ENCODE measurements at regions not wholly inside any gene's neighbourhood (a gene's known extent, or its start where the extent isn't known, plus 50 kb on each side); places are given as distances from the start of the nearest gene placed in this dataset.
"Not testable (repeated sequence)": the region's sequence is repeated elsewhere in the genome, so short reads cannot be mapped to it uniquely, and the experiment has no call there.

DNA sequence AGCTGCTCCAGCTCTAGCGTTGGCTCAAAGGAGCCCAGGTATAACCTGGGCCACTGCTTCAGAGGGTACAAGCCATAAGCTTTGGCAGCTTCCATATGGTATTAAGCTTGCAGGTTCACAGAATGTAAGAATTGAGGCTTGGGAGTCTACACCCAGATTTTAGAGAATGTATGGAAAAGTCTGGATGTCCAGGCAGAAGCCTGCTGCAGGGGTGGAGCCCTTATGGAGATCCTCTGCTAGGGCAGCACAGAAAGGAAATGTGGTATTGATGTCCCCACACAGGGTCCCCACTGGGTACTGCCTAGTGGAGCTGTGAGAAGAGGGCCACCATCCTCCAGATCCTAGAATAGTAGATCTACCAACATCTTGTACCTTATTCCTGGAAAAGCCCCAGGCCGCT is 626.9 kb downstream of the MAT2B start:
- Histone ChIP-seq H3K36me3 (ENCODE audit: insufficient read depth, low read length) (no peaks in the 10 kb centered on the region), H3K4me1 (ENCODE audit: control insufficient read depth, insufficient read depth, low read length) (no peaks in the 10 kb centered on the region), H3K9me3 (replicated peaks; ENCODE audit: low read length) (peaks cover 5% of the 10 kb centered on the region), H3K27me3 (ENCODE audit: control insufficient read depth, insufficient read depth, low read length) (no peaks in the 10 kb centered on the region), H3K4me2 (ENCODE audit: low read length) (no peak overlapping the region), H3K9ac (ENCODE audit: low read depth, low read length) (no peak overlapping the region), H3K4me3 (ENCODE audit: low read length) (no peak overlapping the region)

DNA sequence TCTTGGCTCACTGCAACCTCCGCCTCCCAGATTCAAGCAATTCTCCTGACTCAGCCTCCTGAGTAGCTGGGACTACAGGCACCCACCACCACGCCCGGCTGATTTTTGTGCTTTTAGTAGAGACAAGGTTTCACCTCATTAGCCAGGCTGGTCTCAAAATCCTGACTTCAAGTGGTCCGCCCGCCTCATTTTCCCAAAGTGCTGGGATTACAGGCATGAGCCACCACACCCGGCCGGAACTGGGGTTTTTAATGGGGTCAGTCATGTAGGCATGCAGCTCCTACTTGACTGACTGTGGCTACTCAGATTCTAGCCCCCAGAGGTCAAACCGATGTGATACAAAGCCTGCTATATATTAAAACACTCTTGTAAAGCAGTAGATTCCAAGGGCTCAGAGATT is 631.7 kb downstream of the MAT2B start:
- Histone ChIP-seq H3K9me3 (replicated peaks; ENCODE audit: low read length) (no peaks in the 10 kb centered on the region), H3K4me2 (ENCODE audit: low read length) (no peak overlapping the region), H3K4me1 (ENCODE audit: control insufficient read depth, insufficient read depth, low read length) (no peaks in the 10 kb centered on the region), H3K9ac (ENCODE audit: low read depth, low read length) (no peak overlapping the region), H3K27me3 (ENCODE audit: control insufficient read depth, insufficient read depth, low read length) (no peaks in the 10 kb centered on the region), H3K36me3 (ENCODE audit: insufficient read depth, low read length) (no peaks in the 10 kb centered on the region), H3K4me3 (ENCODE audit: low read length) (no peak overlapping the region)

DNA sequence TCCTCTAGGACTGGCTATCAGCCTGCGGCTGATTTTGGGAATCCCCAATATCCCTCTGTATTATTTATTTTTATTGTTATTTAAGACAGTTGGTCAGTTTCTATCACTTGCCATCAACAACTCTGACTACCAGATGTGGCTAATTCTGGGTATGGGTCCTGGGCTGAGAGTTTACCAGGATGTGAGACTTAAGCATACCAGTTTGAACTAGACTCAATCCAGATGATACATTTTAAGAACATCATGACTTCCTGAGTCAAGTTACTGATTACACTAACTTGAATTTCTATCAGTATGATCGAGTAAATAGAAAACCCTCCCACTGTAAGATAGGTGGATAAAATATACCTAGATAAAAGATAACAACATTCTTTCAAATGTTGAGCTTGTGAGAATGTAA is 634.0 kb downstream of the MAT2B start:
- H3K4me2 ChIP-seq (ENCODE audit: low read length): no peak overlapping the region
- H3K9me3 ChIP-seq (replicated peaks; ENCODE audit: low read length): no peaks in the 10 kb centered on the region
- no peaks in the 10 kb centered on the region for H3K4me1 ChIP-seq (ENCODE audit: control insufficient read depth, insufficient read depth, low read length)
- H3K36me3 ChIP-seq (ENCODE audit: insufficient read depth, low read length): no peaks in the 10 kb centered on the region
- no peaks in the 10 kb centered on the region for H3K27me3 ChIP-seq (ENCODE audit: control insufficient read depth, insufficient read depth, low read length)
- H3K9ac ChIP-seq (ENCODE audit: low read depth, low read length): no peak overlapping the region
- H3K4me3 ChIP-seq (ENCODE audit: low read length): no peak overlapping the region

DNA sequence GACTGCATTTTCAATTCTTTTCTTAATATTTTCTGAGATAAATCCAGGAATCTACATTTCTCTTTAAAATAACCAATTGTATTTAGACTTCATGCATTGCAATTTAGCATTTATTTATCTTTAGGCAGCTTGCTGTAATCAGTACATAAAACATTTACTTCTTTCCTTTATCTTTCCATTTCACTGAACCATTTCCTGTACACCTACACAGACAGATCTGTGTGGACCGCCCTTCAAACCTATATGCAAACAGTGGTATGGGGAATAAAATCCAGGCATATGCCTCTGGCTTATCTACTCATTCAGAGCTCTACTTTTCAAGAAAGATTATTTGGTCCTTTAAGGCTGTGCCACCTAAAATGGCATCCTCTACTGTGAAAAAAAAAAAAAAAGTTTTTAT is 640.0 kb downstream of the MAT2B start:
- no peak overlapping the region for H3K4me3 ChIP-seq (ENCODE audit: low read length)
- no peaks in the 10 kb centered on the region for H3K9me3 ChIP-seq (replicated peaks; ENCODE audit: low read length)
- no peaks in the 10 kb centered on the region for H3K4me1 ChIP-seq (ENCODE audit: control insufficient read depth, insufficient read depth, low read length)
- no peaks in the 10 kb centered on the region for H3K27me3 ChIP-seq (ENCODE audit: control insufficient read depth, insufficient read depth, low read length)
- H3K4me2 ChIP-seq (ENCODE audit: low read length): no peak overlapping the region
- H3K36me3 ChIP-seq (ENCODE audit: insufficient read depth, low read length): no peaks in the 10 kb centered on the region
- H3K9ac ChIP-seq (ENCODE audit: low read depth, low read length): no peak overlapping the region

DNA sequence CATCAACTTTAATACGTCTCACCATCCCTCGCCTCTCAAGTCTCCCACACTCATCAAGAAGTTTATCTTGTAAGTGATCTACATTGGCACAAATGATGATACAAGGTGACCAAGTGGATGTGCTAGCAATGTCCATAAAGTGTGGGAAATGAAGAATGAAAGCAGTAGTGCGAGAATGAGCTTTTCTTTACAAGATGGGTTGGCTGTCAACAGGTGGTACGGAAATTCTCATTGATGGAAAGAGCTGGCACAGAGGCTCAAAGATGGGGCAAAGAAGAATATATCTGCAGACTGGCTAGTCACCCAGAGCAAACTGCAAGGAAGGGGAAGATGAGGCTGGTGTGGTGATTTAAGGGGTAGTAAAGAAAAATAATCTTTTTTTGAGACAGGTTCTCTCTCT is 640.8 kb downstream of the MAT2B start:
- Histone ChIP-seq H3K4me2 (ENCODE audit: low read length) (no peak overlapping the region), H3K36me3 (ENCODE audit: insufficient read depth, low read length) (no peaks in the 10 kb centered on the region), H3K9me3 (replicated peaks; ENCODE audit: low read length) (no peaks in the 10 kb centered on the region), H3K4me1 (ENCODE audit: control insufficient read depth, insufficient read depth, low read length) (no peaks in the 10 kb centered on the region), H3K4me3 (ENCODE audit: low read length) (no peak overlapping the region), H3K27me3 (ENCODE audit: control insufficient read depth, insufficient read depth, low read length) (no peaks in the 10 kb centered on the region), H3K9ac (ENCODE audit: low read depth, low read length) (no peak overlapping the region)

DNA sequence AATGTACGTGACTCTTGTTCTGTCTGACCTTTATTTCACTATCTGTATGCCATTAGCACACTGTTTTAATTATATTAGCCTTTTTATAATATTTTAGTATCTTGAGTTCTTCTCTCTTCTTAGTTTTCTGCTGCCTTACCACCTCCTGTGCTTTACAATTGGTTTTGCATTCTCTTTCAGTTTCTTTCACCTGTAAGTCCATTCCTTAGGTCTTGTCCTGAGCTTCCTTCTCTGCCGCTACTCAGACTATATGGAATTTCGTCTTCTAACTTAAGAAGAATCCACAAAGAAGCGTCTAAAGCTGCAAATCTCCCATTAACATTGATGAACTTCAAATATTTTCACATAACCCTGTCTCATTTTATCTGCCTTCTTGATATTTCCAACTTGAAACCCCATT is 642.9 kb downstream of the MAT2B start:
- no peaks in the 10 kb centered on the region for H3K4me1 ChIP-seq (ENCODE audit: control insufficient read depth, insufficient read depth, low read length)
- no peak overlapping the region for H3K9ac ChIP-seq (ENCODE audit: low read depth, low read length)
- no peaks in the 10 kb centered on the region for H3K27me3 ChIP-seq (ENCODE audit: control insufficient read depth, insufficient read depth, low read length)
- H3K36me3 ChIP-seq (ENCODE audit: insufficient read depth, low read length): no peaks in the 10 kb centered on the region
- no peak overlapping the region for H3K4me3 ChIP-seq (ENCODE audit: low read length)
- no peak overlapping the region for H3K4me2 ChIP-seq (ENCODE audit: low read length)
- H3K9me3 ChIP-seq (replicated peaks; ENCODE audit: low read length): no peaks in the 10 kb centered on the region

DNA sequence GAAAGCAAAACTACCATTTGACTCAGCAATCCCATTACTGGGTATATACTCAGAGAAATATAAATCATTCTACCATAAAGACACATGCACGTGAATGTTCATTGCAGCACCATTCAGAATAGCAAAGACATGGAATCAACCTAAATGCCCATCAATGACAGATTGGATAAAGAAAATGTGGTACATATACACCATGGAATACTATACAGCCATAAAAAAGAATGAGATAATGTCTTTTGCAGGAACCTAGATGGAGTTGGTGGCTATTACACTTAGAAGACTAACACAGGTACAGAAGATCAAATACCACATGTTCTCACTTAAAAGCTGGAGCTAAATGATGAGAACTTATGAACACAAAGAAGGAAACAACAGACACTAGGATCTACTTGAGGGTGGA is 647.1 kb downstream of the MAT2B start:
- H3K9ac ChIP-seq (ENCODE audit: low read depth, low read length); H3K4me2 ChIP-seq (ENCODE audit: low read length); H3K4me3 ChIP-seq (ENCODE audit: low read length); H3K36me3 ChIP-seq (ENCODE audit: insufficient read depth, low read length); H3K9me3 ChIP-seq (replicated peaks; ENCODE audit: low read length); H3K27me3 ChIP-seq (ENCODE audit: control insufficient read depth, insufficient read depth, low read length); H3K4me1 ChIP-seq (ENCODE audit: control insufficient read depth, insufficient read depth, low read length): not testable (repeated sequence)

DNA sequence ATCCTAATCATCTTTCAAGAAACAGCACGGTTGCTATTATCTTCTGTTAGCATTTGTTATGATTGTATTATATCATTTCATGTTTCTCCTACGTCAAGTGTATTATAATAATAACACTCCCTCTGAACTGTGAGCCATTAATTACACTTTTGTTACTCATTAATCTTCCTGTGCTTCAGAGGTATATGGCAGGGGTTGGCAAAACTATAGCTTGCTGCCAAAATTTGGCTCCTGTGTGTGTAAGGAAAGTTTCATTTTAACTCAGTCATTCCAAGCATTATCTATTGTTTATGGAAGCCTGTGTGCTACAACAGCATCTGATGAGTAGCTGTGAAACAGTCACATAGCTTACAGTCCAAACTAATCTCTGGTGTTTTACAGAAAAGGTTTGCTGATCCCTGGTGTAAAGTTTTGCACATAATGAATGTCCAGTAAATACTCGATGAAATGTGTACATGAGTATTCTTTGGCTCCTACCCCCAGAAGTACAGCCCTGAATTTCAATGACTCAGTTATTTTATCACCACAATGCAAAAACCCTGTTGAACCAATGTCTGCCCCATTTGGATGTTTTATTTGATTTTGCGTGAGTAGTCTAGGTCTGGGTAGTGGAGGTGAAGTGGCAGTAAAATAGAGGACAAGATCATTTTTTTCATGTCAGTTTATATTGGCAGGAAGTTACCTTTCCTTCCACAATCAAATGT is 648.2 kb downstream of the MAT2B start:
- no peaks in the 10 kb centered on the region for H3K36me3 ChIP-seq (ENCODE audit: insufficient read depth, low read length)
- no peaks in the 10 kb centered on the region for H3K27me3 ChIP-seq (ENCODE audit: control insufficient read depth, insufficient read depth, low read length)
- no peaks in the 10 kb centered on the region for H3K4me1 ChIP-seq (ENCODE audit: control insufficient read depth, insufficient read depth, low read length)
- no peaks in the 10 kb centered on the region for H3K9me3 ChIP-seq (replicated peaks; ENCODE audit: low read length)
- no peak overlapping the region for H3K9ac ChIP-seq (ENCODE audit: low read depth, low read length)
- no peak overlapping the region for H3K4me3 ChIP-seq (ENCODE audit: low read length)
- H3K4me2 ChIP-seq (ENCODE audit: low read length): no peak overlapping the region

DNA sequence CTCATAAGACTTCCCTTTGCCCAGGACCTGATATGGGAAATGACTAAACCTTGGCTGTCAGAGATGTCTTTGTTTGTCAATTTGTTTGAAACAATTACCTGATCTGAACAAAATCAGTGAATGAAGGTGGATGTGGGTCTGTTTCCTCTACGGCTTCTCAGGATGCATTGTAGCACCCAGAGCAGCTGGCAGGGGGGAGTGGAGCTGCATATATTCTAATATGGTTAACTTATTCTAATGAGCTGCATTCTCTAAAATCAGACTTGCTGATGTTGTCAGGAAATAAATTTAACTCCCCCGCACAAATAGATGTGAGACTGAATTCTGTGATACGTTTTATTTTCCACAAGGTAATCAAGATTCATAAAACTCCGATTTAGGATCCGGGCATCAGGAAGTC is 665.4 kb downstream of the MAT2B start:
- no peaks in the 10 kb centered on the region for H3K9me3 ChIP-seq (replicated peaks; ENCODE audit: low read length)
- no peak overlapping the region for H3K4me2 ChIP-seq (ENCODE audit: low read length)
- H3K4me3 ChIP-seq (ENCODE audit: low read length): no peak overlapping the region
- no peaks in the 10 kb centered on the region for H3K36me3 ChIP-seq (ENCODE audit: insufficient read depth, low read length)
- H3K27me3 ChIP-seq (ENCODE audit: control insufficient read depth, insufficient read depth, low read length): no peaks in the 10 kb centered on the region
- H3K4me1 ChIP-seq (ENCODE audit: control insufficient read depth, insufficient read depth, low read length): peaks cover 10% of the 10 kb centered on the region
- no peak overlapping the region for H3K9ac ChIP-seq (ENCODE audit: low read depth, low read length)

DNA sequence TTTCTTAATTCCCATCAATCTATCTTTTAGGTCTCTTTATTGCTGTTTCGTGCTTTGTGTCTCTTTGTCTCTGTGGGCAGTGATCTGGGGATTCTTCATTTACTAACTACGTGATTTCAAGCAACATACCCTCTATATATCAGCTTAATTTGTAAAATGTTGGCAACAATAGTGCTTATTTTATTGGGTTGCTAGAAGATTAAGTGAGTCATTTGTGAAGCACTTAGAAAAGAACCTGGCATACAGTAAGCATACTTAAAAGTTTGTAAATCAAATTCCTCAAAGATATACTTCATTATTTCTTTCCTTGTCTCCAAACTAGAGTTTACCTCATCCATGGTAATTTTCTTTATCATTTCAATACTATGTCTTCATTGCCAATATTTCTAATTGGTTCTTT is 669.7 kb downstream of the MAT2B start:
- Histone ChIP-seq H3K36me3 (ENCODE audit: insufficient read depth, low read length) (no peaks in the 10 kb centered on the region), H3K9me3 (replicated peaks; ENCODE audit: low read length) (no peaks in the 10 kb centered on the region), H3K4me2 (ENCODE audit: low read length) (peak overlapping the region; percentile 23), H3K4me1 (ENCODE audit: control insufficient read depth, insufficient read depth, low read length) (peaks cover 10% of the 10 kb centered on the region), H3K4me3 (ENCODE audit: low read length) (no peak overlapping the region), H3K27me3 (ENCODE audit: control insufficient read depth, insufficient read depth, low read length) (no peaks in the 10 kb centered on the region), H3K9ac (ENCODE audit: low read depth, low read length) (no peak overlapping the region)

DNA sequence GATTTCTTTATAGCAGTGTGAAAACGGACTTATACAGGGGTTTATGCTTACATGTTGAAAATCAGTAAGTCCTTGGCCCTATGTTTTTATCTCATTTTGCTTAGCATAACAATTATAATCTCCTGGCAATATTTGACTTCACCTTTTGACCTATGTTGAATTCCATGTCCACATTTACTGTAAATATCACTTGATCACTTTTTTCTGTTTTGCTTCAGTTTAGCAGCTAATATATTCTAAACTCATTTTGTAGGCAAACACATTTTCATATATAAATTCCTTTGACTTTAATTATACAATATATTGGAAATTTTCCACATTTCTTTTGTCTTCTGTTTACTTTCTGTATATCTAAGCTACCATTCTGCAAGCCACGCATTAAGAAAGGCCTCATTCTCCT is 674.0 kb downstream of the MAT2B start:
- Histone ChIP-seq H3K9ac (ENCODE audit: low read depth, low read length) (no peak overlapping the region), H3K36me3 (ENCODE audit: insufficient read depth, low read length) (no peaks in the 10 kb centered on the region), H3K27me3 (ENCODE audit: control insufficient read depth, insufficient read depth, low read length) (no peaks in the 10 kb centered on the region), H3K4me3 (ENCODE audit: low read length) (no peak overlapping the region), H3K9me3 (replicated peaks; ENCODE audit: low read length) (no peaks in the 10 kb centered on the region), H3K4me2 (ENCODE audit: low read length) (no peak overlapping the region), H3K4me1 (ENCODE audit: control insufficient read depth, insufficient read depth, low read length) (peaks cover 21% of the 10 kb centered on the region)

DNA sequence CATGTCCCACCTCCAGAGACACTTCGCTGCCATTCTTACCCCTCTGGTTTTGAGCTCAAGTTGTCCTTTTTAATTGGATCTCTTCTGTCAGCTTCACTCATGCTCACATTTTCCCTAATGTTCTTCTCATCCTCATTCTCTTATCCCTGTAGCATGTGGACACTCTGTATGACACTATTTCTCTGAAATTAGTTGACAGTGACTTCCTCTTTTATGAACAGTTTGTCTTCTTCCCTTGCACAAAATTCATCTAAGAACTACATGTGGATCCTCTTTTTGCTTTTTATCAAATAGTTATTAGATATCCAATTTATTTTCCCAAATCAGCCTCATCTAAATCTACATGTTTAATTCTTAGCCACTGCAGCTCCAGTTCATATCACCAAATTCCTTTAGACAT is 676.2 kb downstream of the MAT2B start:
- no peak overlapping the region for H3K4me3 ChIP-seq (ENCODE audit: low read length)

More for the DNA sequence above, 676.2 kb downstream of the MAT2B start:
- Histone ChIP-seq H3K9ac (ENCODE audit: low read depth, low read length) (no peak overlapping the region), H3K36me3 (ENCODE audit: insufficient read depth, low read length) (no peaks in the 10 kb centered on the region), H3K9me3 (replicated peaks; ENCODE audit: low read length) (no peaks in the 10 kb centered on the region), H3K4me2 (ENCODE audit: low read length) (no peak overlapping the region), H3K4me1 (ENCODE audit: control insufficient read depth, insufficient read depth, low read length) (peaks cover 13% of the 10 kb centered on the region), H3K27me3 (ENCODE audit: control insufficient read depth, insufficient read depth, low read length) (no peaks in the 10 kb centered on the region)
